Adrenal gland (tissue), 5 donors: ENCODE measurements at regions not wholly inside any gene's neighbourhood (a gene's known extent, or its start where the extent isn't known, plus 50 kb on each side); places are given as distances from the start of the nearest gene placed in this dataset.

Source experiments
- POLR2A ChIP-seq, 2 donors: fragments of 450-650 bp; IDR thresholded peaks; one replicate each; pipeline ENCODE4 v1.6.1; 2017; ENCODE audit warnings: antibody characterized with exemption in 2 of 2, mild to moderate bottlenecking in 2 of 2, moderate library complexity in 1 of 2
- TF ChIP-seq, protein P1 (sequence below), 6 experiments: fragments of 450-650 bp in 4 of 6; fragments of 200-600 bp in 2 of 6; sonication (generic) in 1 of 6; IDR thresholded peaks; 1 replicate in 5 of 6; 2 replicates in 1 of 6; pipeline versions ENCODE4 v1.5.1 to v1.8.0; 2016 to 2021; ENCODE audit warnings: antibody characterized with exemption in 6 of 6, mild to moderate bottlenecking in 2 of 6, moderate library complexity in 1 of 6
- donor health status: DM: no; HTN: no; CAD: no.

DNA sequence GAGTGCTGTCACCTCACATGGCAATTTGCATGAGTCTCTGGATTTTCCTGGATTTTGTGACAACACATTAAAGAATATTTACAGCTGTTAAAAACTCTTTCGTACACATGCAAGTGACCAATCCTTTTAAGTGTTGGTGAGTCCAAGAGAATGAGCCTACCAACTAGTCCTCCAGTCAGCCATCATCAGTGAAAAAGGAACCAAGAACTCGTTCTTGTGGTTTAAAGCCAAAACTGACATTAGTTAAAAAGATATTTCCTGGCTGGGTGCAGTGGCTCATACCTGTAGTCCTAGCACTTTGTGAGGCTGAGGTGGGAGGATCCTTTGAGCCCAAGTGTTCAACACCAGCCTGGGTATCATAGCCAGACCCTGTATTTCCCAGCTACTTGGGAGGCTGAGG lies 215.4 kb upstream of the ITGA4 start:
- TF ChIP-seq, protein P1, sequence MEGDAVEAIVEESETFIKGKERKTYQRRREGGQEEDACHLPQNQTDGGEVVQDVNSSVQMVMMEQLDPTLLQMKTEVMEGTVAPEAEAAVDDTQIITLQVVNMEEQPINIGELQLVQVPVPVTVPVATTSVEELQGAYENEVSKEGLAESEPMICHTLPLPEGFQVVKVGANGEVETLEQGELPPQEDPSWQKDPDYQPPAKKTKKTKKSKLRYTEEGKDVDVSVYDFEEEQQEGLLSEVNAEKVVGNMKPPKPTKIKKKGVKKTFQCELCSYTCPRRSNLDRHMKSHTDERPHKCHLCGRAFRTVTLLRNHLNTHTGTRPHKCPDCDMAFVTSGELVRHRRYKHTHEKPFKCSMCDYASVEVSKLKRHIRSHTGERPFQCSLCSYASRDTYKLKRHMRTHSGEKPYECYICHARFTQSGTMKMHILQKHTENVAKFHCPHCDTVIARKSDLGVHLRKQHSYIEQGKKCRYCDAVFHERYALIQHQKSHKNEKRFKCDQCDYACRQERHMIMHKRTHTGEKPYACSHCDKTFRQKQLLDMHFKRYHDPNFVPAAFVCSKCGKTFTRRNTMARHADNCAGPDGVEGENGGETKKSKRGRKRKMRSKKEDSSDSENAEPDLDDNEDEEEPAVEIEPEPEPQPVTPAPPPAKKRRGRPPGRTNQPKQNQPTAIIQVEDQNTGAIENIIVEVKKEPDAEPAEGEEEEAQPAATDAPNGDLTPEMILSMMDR (IDR thresholded peaks at IDR 0.05), result no peak
- TF ChIP-seq POLR2A (IDR thresholded peaks at IDR 0.05), result no peak
